ENCODE measurements at regions not wholly inside any gene's neighbourhood (a gene's known extent, or its start where the extent isn't known, plus 50 kb on each side); places are given as distances from the start of the nearest gene placed in this dataset.
A peak's percentile ranks its signal among the peaks of the same experiment; 100 is the strongest.

DNA sequence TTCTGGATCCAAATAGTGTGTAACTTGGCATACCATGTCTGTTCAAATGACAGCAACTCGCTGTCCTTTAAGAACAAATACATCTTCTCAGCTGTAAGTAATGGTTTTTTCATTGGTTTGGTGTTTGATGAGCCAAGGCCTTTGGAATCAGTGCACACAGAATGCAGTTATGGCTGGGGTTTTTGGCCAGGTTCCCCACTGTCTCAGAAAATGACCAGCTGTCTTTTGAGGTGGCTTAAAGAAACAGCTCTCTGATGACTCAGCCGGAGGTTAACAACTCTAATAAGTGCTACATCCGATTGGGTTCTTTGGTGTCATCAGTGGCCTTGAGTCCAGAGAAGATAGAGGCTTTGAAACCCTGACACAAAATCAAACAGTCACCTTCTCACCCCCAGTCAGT is 688.4 kb downstream of the REEP3 start:
- no peaks in the 10 kb centered on the region for H3K27me3 ChIP-seq (replicated peaks)
- no peak overlapping the region for H3K4me3 ChIP-seq (ENCODE audit: low read depth, low read length)
- in situ Hi-C loops (cut with HindIII; ENCODE audit: low pct_ligation_motif_present, low sequenced_read_pairs): no loop called here
- DNase-seq: peak; percentile 41
- H3K36me3 ChIP-seq (replicated peaks): no peaks in the 10 kb centered on the region
- H3K27ac ChIP-seq: no peak overlapping the region
- TF ChIP-seq, protein P1, sequence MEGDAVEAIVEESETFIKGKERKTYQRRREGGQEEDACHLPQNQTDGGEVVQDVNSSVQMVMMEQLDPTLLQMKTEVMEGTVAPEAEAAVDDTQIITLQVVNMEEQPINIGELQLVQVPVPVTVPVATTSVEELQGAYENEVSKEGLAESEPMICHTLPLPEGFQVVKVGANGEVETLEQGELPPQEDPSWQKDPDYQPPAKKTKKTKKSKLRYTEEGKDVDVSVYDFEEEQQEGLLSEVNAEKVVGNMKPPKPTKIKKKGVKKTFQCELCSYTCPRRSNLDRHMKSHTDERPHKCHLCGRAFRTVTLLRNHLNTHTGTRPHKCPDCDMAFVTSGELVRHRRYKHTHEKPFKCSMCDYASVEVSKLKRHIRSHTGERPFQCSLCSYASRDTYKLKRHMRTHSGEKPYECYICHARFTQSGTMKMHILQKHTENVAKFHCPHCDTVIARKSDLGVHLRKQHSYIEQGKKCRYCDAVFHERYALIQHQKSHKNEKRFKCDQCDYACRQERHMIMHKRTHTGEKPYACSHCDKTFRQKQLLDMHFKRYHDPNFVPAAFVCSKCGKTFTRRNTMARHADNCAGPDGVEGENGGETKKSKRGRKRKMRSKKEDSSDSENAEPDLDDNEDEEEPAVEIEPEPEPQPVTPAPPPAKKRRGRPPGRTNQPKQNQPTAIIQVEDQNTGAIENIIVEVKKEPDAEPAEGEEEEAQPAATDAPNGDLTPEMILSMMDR (IDR thresholded peaks at IDR 0.05; ENCODE audit: low read depth, low read length, missing control alignments): no peak

DNA sequence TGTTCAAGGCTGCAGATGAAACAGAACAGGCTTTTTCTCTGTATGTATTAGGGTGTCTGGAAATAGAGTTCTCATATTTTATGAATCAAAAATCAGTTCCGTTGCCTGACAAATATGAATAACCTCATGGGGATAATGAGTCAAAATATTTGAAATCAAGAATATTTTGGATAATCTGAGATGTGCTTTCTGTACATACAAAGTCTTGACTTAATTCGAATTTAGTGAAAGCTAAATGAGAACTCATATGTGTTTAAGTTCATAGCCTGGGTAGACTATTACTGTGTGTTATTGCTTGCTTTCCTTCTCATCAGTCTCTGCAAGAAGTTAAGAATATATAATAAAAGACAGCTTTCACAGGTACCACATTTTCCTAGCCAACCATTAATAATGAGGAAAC is 689.0 kb downstream of the REEP3 start:
- H3K27me3 ChIP-seq (replicated peaks): no peaks in the 10 kb centered on the region
- TF ChIP-seq, protein P1 (IDR thresholded peaks at IDR 0.05; ENCODE audit: low read depth, low read length, missing control alignments): no peak
- in situ Hi-C loops (cut with HindIII; ENCODE audit: low pct_ligation_motif_present, low sequenced_read_pairs): no loop called here
- H3K4me3 ChIP-seq (ENCODE audit: low read depth, low read length): no peak overlapping the region
- DNase-seq: no peak
- H3K27ac ChIP-seq: no peak overlapping the region
- H3K36me3 ChIP-seq (replicated peaks): no peaks in the 10 kb centered on the region

DNA sequence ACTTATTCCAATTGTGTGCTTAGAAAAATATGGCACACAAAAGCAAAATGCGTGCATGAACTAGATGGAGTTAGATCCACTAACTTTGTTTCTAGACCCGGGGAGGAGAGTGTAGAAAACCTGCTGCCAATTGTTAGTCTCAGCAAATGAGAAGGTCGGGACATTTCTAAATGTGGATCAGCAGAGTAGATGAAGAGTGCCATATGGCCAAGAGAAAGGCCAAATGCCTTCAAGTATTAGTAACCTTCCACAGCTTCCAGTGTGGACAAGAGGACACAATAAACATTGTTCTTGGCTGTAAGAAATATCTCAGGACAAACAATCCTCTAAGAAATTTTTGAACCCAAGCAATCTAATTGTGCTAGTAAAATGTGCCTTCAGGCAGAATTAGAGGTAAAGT is 690.3 kb downstream of the REEP3 start:
- DNase-seq: no peak

DNA sequence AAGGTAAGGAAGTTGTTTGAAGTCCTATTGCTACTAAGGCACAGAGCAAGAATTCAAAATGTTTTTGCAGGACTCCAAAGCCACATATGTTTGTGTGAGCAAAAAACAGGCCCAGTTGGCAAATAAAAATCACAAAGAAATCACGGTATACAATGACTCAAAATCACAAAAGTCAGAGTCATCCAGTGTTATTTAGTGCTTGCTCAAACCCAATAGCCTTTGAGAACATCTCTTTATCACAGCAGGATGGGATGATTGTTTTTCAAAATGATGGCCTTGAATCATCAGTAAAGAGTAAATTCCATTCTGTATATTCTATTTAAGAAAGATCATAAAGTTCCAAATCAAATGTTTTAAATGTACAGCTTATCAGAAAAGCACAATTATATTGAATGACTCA is 693.9 kb downstream of the REEP3 start:
- TF ChIP-seq, protein P1 (IDR thresholded peaks at IDR 0.05; ENCODE audit: low read depth, low read length, missing control alignments): no peak
- in situ Hi-C loops (cut with HindIII; ENCODE audit: low pct_ligation_motif_present, low sequenced_read_pairs): no loop called here
- no peaks in the 10 kb centered on the region for H3K27me3 ChIP-seq (replicated peaks)
- peak; percentile 3 for DNase-seq
- no peak overlapping the region for H3K27ac ChIP-seq
- no peaks in the 10 kb centered on the region for H3K36me3 ChIP-seq (replicated peaks)
- H3K4me3 ChIP-seq (ENCODE audit: low read depth, low read length): no peak overlapping the region

More for the DNA sequence above, 690.3 kb downstream of the REEP3 start:
- in situ Hi-C loops (cut with HindIII; ENCODE audit: low pct_ligation_motif_present, low sequenced_read_pairs): no loop called here
- Histone ChIP-seq H3K27ac (no peak overlapping the region), H3K27me3 (replicated peaks) (no peaks in the 10 kb centered on the region), H3K36me3 (replicated peaks) (no peaks in the 10 kb centered on the region), H3K4me3 (ENCODE audit: low read depth, low read length) (no peak overlapping the region)
- TF ChIP-seq, protein P1 (IDR thresholded peaks at IDR 0.05; ENCODE audit: low read depth, low read length, missing control alignments): no peak

DNA sequence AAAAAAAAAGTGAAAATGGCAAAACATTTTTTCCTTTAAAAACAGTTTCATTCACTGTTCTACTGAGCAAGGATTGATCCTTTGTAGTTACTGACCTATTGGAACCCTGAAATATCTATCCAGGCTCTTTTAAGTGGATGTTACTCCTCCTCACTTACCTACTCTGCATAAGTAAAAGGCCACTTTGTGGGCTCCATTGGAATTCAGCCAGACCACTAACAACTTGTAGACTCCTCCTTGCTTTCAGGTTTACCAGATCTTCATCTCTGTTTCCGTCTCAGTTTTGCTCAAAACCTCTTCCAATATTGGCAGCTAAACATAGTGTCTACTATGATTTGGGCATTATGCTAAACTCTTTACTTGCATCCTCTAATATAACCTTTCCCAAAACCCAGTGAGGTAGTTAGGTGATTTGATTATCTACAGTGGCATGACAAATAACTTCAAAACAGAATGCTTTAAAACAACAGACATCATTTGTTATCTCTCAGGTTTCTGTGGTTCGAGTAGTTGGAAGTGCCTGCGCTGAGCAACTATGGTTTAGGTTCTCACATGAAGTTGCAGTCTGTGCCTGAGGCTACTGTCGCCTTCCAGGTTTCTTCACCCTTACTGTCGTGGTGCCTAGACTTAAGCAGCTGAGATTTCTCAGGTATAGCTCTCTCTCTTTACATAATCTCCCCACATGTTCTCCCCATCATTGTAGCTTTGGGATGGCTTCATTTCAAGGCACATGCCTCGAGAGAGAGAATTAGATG is 698.2 kb downstream of the REEP3 start:
- Histone ChIP-seq H3K27ac (no peak overlapping the region), H3K36me3 (replicated peaks) (no peaks in the 10 kb centered on the region), H3K4me3 (ENCODE audit: low read depth, low read length) (no peak overlapping the region), H3K27me3 (replicated peaks) (no peaks in the 10 kb centered on the region)
- TF ChIP-seq, protein P1 (IDR thresholded peaks at IDR 0.05; ENCODE audit: low read depth, low read length, missing control alignments): no peak
- in situ Hi-C loops (cut with HindIII; ENCODE audit: low pct_ligation_motif_present, low sequenced_read_pairs): no loop called here
- DNase-seq: no peak

DNA sequence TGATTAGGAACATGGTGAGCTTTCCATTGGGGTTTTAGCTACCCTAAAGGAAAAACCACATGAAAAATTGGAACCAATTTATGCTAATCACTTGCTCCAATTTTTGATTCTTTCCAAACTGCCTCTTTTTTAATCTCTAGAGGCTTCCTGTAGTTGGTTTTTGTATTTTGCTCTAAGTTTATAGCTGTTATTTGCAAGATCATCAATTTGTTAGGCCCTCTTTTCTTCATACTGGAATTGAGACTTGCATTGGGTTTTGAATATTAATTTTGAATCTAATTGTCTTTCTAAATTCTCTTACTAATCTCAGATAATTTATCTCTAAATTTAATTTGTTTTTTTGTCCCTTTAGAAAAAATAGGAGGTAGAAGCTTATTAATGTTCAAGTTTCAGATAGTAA is 713.3 kb downstream of the REEP3 start:
- TF ChIP-seq, protein P1 (IDR thresholded peaks at IDR 0.05; ENCODE audit: low read depth, low read length, missing control alignments): no peak
- DNase-seq: no peak
- no peak overlapping the region for H3K27ac ChIP-seq
- H3K27me3 ChIP-seq (replicated peaks): no peaks in the 10 kb centered on the region
- in situ Hi-C loops (cut with HindIII; ENCODE audit: low pct_ligation_motif_present, low sequenced_read_pairs): no loop called here
- H3K4me3 ChIP-seq (ENCODE audit: low read depth, low read length): no peak overlapping the region
- no peaks in the 10 kb centered on the region for H3K36me3 ChIP-seq (replicated peaks)
